ENCODE measurements at regions not wholly inside any gene's neighbourhood (a gene's known extent, or its start where the extent isn't known, plus 50 kb on each side); places are given as distances from the start of the nearest gene placed in this dataset.

DNA sequence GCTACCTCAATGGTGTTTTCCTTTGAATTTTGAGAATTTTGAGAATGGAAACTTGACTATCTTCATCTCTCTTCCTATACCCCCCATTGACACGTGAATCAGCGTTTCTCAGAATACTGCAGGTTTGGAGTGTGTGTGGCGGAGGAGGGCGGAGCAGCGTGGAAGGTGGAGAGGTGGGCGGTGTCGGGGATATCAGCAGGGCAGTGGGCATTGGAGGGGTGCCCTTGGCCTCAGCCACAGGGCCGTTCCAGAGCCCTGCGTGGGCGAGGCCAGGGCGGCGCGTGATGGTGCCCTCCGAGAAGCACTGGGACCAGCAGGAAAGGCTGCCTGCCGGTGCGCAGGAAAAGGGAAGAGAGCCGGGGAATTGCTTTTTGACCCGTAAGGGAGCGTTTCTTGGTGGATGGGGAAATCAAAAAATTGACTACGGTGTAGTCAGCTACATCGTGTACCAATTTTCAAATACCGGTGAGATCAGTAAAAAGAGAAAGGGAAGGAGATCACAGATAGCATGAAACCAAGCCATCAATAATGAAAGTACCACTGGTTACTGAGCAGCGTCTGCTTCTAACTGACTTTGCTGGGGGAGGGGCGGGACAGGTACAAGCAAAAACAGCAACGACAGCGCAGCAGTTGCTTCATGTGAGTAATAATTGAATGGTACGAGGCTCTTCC lies 82.7 kb upstream of the DUSP22 start (continued):
- no peak for TF ChIP-seq BACH1 (IDR thresholded peaks at IDR 0.05; ENCODE audit: borderline replicate concordance)
- no peak for TF ChIP-seq RBBP5 (conservative IDR thresholded peaks at IDR 0.05)
- peak; percentile 61; the same call in 1 of the 2 replicates for TF ChIP-seq BCL11A (IDR thresholded peaks at IDR 0.05; ENCODE audit: low read depth, low read length)
- TF ChIP-seq, protein P1, sequence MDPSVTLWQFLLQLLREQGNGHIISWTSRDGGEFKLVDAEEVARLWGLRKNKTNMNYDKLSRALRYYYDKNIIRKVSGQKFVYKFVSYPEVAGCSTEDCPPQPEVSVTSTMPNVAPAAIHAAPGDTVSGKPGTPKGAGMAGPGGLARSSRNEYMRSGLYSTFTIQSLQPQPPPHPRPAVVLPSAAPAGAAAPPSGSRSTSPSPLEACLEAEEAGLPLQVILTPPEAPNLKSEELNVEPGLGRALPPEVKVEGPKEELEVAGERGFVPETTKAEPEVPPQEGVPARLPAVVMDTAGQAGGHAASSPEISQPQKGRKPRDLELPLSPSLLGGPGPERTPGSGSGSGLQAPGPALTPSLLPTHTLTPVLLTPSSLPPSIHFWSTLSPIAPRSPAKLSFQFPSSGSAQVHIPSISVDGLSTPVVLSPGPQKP (IDR thresholded peaks at IDR 0.05; ENCODE audit: low read depth, low read length), result no peak
- TF ChIP-seq, protein P2, sequence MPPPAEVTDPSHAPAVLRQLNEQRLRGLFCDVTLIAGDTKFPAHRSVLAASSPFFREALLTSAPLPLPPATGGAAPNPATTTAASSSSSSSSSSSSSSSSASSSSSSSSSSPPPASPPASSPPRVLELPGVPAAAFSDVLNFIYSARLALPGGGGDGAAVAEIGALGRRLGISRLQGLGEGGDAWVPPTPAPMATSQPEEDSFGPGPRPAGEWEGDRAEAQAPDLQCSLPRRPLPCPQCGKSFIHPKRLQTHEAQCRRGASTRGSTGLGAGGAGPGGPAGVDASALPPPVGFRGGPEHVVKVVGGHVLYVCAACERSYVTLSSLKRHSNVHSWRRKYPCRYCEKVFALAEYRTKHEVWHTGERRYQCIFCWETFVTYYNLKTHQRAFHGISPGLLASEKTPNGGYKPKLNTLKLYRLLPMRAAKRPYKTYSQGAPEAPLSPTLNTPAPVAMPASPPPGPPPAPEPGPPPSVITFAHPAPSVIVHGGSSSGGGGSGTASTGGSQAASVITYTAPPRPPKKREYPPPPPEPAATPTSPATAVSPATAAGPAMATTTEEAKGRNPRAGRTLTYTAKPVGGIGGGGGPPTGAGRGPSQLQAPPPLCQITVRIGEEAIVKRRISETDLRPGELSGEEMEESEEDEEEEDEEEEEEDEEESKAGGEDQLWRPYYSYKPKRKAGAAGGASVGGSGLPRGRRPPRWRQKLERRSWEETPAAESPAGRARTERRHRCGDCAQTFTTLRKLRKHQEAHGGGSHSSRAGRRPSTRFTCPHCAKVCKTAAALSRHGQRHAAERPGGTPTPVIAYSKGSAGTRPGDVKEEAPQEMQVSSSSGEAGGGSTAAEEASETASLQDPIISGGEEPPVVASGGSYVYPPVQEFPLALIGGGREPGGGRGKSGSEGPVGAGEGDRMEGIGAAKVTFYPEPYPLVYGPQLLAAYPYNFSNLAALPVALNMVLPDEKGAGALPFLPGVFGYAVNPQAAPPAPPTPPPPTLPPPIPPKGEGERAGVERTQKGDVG (CRISPR knock-in tag; IDR thresholded peaks at IDR 0.05), result no peak
- TF ChIP-seq, protein P3, sequence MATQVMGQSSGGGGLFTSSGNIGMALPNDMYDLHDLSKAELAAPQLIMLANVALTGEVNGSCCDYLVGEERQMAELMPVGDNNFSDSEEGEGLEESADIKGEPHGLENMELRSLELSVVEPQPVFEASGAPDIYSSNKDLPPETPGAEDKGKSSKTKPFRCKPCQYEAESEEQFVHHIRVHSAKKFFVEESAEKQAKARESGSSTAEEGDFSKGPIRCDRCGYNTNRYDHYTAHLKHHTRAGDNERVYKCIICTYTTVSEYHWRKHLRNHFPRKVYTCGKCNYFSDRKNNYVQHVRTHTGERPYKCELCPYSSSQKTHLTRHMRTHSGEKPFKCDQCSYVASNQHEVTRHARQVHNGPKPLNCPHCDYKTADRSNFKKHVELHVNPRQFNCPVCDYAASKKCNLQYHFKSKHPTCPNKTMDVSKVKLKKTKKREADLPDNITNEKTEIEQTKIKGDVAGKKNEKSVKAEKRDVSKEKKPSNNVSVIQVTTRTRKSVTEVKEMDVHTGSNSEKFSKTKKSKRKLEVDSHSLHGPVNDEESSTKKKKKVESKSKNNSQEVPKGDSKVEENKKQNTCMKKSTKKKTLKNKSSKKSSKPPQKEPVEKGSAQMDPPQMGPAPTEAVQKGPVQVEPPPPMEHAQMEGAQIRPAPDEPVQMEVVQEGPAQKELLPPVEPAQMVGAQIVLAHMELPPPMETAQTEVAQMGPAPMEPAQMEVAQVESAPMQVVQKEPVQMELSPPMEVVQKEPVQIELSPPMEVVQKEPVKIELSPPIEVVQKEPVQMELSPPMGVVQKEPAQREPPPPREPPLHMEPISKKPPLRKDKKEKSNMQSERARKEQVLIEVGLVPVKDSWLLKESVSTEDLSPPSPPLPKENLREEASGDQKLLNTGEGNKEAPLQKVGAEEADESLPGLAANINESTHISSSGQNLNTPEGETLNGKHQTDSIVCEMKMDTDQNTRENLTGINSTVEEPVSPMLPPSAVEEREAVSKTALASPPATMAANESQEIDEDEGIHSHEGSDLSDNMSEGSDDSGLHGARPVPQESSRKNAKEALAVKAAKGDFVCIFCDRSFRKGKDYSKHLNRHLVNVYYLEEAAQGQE (IDR thresholded peaks at IDR 0.05; ENCODE audit: low read depth, low read length), result no peak
- peak; percentile 35; the same call in 1 of the 2 replicates for TF ChIP-seq DPF2 (IDR thresholded peaks at IDR 0.05)
- TF ChIP-seq, protein P4, sequence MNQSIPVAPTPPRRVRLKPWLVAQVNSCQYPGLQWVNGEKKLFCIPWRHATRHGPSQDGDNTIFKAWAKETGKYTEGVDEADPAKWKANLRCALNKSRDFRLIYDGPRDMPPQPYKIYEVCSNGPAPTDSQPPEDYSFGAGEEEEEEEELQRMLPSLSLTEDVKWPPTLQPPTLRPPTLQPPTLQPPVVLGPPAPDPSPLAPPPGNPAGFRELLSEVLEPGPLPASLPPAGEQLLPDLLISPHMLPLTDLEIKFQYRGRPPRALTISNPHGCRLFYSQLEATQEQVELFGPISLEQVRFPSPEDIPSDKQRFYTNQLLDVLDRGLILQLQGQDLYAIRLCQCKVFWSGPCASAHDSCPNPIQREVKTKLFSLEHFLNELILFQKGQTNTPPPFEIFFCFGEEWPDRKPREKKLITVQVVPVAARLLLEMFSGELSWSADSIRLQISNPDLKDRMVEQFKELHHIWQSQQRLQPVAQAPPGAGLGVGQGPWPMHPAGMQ (IDR thresholded peaks at IDR 0.05; ENCODE audit: borderline replicate concordance), result no peak
- peak; percentile 54 to 57 for TF ChIP-seq IKZF2 (IDR thresholded peaks at IDR 0.05)
- no peak for TF ChIP-seq RFX5 (IDR thresholded peaks at IDR 0.05; ENCODE audit: low read depth, low read length)
- TF ChIP-seq NR2C1 (IDR thresholded peaks at IDR 0.05), result no peak
- no peak for TF ChIP-seq ZSCAN29 (IDR thresholded peaks at IDR 0.05)
- no peak for TF ChIP-seq ZZZ3 (IDR thresholded peaks at IDR 0.05; ENCODE audit: control insufficient read depth, insufficient read length, low read depth)
- TF ChIP-seq MXI1 (IDR thresholded peaks at IDR 0.05; ENCODE audit: low read depth, low read length), result no peak
- TF ChIP-seq NFIC (IDR thresholded peaks at IDR 0.05; ENCODE audit: low read depth, low read length), result peak; percentile 78
- peak; percentile 86; the same call in 1 of the 2 replicates for TF ChIP-seq CREM (IDR thresholded peaks at IDR 0.05; ENCODE audit: low read depth)
- no peak for TF ChIP-seq RCOR1 (conservative IDR thresholded peaks at IDR 0.05; ENCODE audit: low read depth, low read length)
- TF ChIP-seq, protein P5, sequence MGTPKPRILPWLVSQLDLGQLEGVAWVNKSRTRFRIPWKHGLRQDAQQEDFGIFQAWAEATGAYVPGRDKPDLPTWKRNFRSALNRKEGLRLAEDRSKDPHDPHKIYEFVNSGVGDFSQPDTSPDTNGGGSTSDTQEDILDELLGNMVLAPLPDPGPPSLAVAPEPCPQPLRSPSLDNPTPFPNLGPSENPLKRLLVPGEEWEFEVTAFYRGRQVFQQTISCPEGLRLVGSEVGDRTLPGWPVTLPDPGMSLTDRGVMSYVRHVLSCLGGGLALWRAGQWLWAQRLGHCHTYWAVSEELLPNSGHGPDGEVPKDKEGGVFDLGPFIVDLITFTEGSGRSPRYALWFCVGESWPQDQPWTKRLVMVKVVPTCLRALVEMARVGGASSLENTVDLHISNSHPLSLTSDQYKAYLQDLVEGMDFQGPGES (IDR thresholded peaks at IDR 0.05), result no peak
- TF ChIP-seq FOS (IDR thresholded peaks at IDR 0.05; ENCODE audit: borderline replicate concordance, extremely low read depth, insufficient read length), result no peak
- peak; percentile 43 for TF ChIP-seq SP1 (IDR thresholded peaks at IDR 0.05; ENCODE audit: low read depth, low read length)
- TF ChIP-seq STAT1 (conservative IDR thresholded peaks at IDR 0.05), result no peak
